AG04449 (cell line): ENCODE measurements at regions not wholly inside any gene's neighbourhood (a gene's known extent, or its start where the extent isn't known, plus 50 kb on each side); places are given as distances from the start of the nearest gene placed in this dataset.

Source experiments
- CTCF ChIA-PET: fragments of 350-600 bp; formaldehyde crosslinking; extraction: SDS; loops from one replicate; lab custom pipeline; 2021; ENCODE audit warnings: antibody characterized with exemption; lab: Yijun Ruan, JAX
- POLR2A ChIA-PET: fragments of 400-600, 350-600 bp; formaldehyde crosslinking; extraction: SDS; loops from one replicate; lab custom pipeline; 2020; ENCODE audit warnings: antibody characterized with exemption, inconsistent platforms; lab: Yijun Ruan, JAX
- DNase-seq: peaks from one replicate; pipeline ENCODE4 v3.0.0-alpha.2; 2010; ENCODE audit warnings: low read depth, low spot score
- H3K4me3 ChIP-seq: 2 replicates; pipeline ENCODE4 v1.5.1; 2011; ENCODE audit warnings: low read depth, mild to moderate bottlenecking, control low read depth, low read length
- CTCF ChIP-seq: IDR thresholded peaks from one replicate; pipeline ENCODE4 v1.5.1; 2011; ENCODE audit warnings: mild to moderate bottlenecking, moderate library complexity, low read length, control low read depth, inconsistent platforms; ENCODE audit not compliant: insufficient read depth; ENCODE audit errors: missing control alignments

DNA sequence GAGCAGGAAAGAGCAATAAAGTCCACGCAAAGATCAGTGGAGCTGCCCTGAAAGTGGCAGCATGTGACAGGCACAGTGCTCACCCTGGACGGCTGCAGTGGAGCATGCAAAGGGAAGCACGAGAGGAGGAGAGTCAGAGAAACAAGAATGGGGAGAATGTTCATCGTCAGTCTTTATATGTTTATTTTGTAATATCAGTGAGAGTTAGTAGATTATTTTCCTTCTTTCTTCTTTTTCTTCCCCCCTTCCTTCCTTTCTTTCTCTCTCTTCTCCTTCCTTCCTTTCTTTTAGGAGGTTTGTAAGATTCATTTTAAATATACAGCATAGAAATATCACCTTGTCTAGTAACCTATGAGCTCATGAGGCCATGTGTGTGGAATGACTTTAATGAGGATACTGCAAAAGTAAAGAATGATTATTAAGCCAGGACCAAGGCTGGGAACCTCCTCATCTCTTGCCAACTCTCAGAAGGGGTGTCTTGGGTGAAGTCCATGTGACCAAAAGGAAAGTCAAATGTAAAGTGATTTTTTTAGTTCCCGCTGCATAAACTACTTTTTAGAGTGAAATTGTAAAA is 321.1 kb downstream of the AASDHPPT start:
- POLR2A ChIA-PET, result interaction anchor here (0.6 to 1.4 kb wide), 4 partner anchors 29 to 587 kb away, joined by 3 to 5 read pairs (median 3); no protein-coding TSS in a partner anchor
- CTCF ChIA-PET, result interaction anchor here (0.7 to 2.3 kb wide), 4 partner anchors 29 to 242 kb away, joined by 3 to 6 read pairs (median 3); no protein-coding TSS in a partner anchor
- DNase-seq, result no peak
- H3K4me3 ChIP-seq, result no peak overlapping the region; the same call in 1 of the 2 replicates
- TF ChIP-seq CTCF, result no peak

- ChIA-PET POLR2A (interaction anchor here (0.6 to 1.4 kb wide), 6 partner anchors 30 to 587 kb away, joined by 3 to 5 read pairs (median 3); no protein-coding TSS in a partner anchor), CTCF (interaction anchor here (0.9 to 2.3 kb wide), 3 partner anchors 30 to 243 kb away, joined by 3 to 6 read pairs (median 3); no protein-coding TSS in a partner anchor)
- H3K4me3 ChIP-seq, result no peak overlapping the region
- DNase-seq, result peak; percentile 99
- TF ChIP-seq CTCF, result no peak
These were observed 321.6 kb downstream of the AASDHPPT start for GRCh38 chr11:106399076-106399511.

DNA sequence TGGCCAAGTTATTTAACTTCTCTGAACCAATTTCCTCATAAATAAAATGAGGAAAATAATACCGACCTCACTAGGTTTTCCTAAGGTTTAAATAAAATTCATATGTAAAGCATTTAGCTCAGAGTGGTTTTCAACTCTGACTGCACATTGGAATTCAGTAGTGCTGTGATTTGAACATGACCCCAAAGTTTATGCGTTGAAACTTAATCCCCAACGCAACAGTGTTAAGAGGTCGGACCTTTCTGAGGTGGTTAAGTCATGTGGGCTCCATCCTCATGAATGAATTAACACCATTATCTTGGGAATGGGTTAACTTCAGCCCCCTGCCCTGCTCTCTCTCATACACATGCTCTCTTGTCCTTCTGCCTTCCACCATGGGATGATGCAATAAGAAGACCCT is 322.2 kb downstream of the AASDHPPT start:
- TF ChIP-seq CTCF, result no peak
- POLR2A ChIA-PET, result interaction anchor here (0.7 to 1.4 kb wide), 3 partner anchors 35 to 84 kb away, joined by 3 to 5 read pairs (median 4); no protein-coding TSS in a partner anchor
- DNase-seq, result no peak
- CTCF ChIA-PET, result interaction anchor here (0.9 to 2.3 kb wide), 3 partner anchors 30 to 243 kb away, joined by 3 to 6 read pairs (median 3); no protein-coding TSS in a partner anchor
- no peak overlapping the region for H3K4me3 ChIP-seq

DNA sequence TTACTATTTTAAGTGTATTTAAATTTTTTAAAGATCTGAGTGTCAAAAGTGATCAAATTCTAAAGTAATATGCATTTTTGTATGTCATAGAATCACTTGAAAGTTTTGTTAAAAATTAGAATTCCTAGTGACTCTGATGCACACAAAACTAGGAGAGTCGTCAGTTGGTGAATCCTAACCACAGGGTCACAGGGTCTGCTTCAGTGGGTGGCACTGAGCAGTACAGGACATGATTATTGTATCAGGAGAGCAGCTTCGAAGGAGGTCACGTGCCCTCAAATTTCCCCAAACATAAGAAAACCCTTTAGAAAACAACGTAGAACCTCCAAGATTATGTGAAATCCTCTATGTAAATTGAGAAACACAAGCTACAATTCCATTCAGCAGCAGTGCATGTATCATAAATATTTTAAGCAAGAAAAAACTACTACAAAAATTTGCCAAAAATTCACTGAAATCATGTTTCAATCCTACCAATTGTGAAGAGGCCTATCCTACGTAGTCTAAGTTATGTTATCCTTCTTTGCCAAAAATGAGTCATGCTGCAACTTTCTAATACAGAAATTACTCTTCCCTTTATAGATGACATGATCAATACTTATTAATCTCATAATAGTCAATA is 323.6 kb downstream of the AASDHPPT start:
- no peak overlapping the region for H3K4me3 ChIP-seq
- no peak for TF ChIP-seq CTCF
- POLR2A ChIA-PET, result no interaction called here
- CTCF ChIA-PET, result interaction anchor here (1.1 kb wide), 1 partner anchor 91 kb away, joined by 3 read pairs; no protein-coding TSS in a partner anchor
- no peak for DNase-seq

- POLR2A ChIA-PET, result no interaction called here
- DNase-seq, result no peak
- H3K4me3 ChIP-seq, result no peak overlapping the region
- TF ChIP-seq CTCF, result no peak
- CTCF ChIA-PET, result no interaction called here
These were observed 326.3 kb downstream of the AASDHPPT start for GRCh38 chr11:106403751-106404150.

DNA sequence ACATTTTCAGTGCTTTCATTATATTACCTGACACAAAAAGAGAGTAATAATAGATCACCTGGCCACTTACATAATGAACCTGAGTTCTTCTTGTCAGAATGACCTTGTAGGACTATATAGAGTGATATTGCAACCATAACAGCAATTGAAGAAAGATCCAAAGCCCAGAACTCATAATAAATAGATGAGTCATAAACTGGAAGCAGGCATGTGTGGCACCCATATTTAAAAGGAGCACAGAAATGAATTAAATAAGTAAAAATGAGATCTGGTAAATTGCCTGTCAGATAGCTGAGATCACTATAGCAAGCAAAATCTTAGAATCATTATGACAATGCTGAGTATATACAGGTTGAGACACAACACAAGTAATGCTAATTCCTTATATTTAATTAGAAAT is 331.8 kb downstream of the AASDHPPT start:
- ChIA-PET CTCF (no interaction called here), POLR2A (no interaction called here)
- no peak for TF ChIP-seq CTCF
- no peak overlapping the region for H3K4me3 ChIP-seq
- DNase-seq, result no peak
